PFSK-1 (cell line): ENCODE measurements at regions not wholly inside any gene's neighbourhood (a gene's known extent, or its start where the extent isn't known, plus 50 kb on each side); places are given as distances from the start of the nearest gene placed in this dataset.

Experiments
- FOXP2 ChIP-seq: optimal IDR thresholded peaks from 2 replicates; pipeline ENCODE3; 2011; ENCODE audit warnings: borderline replicate concordance, control low read depth, inconsistent platforms; ENCODE audit not compliant: insufficient read depth; ENCODE audit errors: extremely low read length, extremely low read depth
- POLR2AphosphoS5 ChIP-seq: IDR thresholded peaks from 2 replicates; pipeline ENCODE4 v1.6.1; 2012; ENCODE audit warnings: low read depth, mild to moderate bottlenecking, control low read depth, low read length, moderate library complexity
- REST ChIP-seq, 2 experiments: IDR thresholded peaks; 2 replicates each; pipeline versions ENCODE4 v1.6.1 to v1.8.0; 2011 to 2012; ENCODE audit warnings: low read depth in 2 of 2, low read length in 2 of 2, control low read depth in 1 of 2, inconsistent platforms in 1 of 2, mild to moderate bottlenecking in 1 of 2, moderate library complexity in 1 of 2; ENCODE audit not compliant: insufficient read depth in 1 of 2
- SIN3A ChIP-seq: IDR thresholded peaks from 2 replicates; pipeline ENCODE4 v1.6.1; 2012; ENCODE audit warnings: mild to moderate bottlenecking, low read length, moderate library complexity, borderline replicate concordance; ENCODE audit not compliant: insufficient read depth
- TAF1 ChIP-seq: IDR thresholded peaks from 2 replicates; pipeline ENCODE4 v1.6.1; 2012; ENCODE audit warnings: low read length, control low read depth, borderline replicate concordance; ENCODE audit not compliant: insufficient read depth

- TF ChIP-seq SIN3A, result no peak
- TF ChIP-seq POLR2AphosphoS5, result no peak
- no peak for TF ChIP-seq TAF1
- no peak for TF ChIP-seq FOXP2
- no peak for TF ChIP-seq REST (IDR thresholded peaks at IDR 0.05; ENCODE audit: insufficient read depth in 1 of 2, low read depth in 2 of 2, low read length in 2 of 2)
Measured at GRCh38 chr12:93184672-93185368, 192.9 kb upstream of the NUDT4 start.

GRCh38 chr12:93185369-93185741, 192.4 kb upstream of the NUDT4 start:
- TF ChIP-seq REST (IDR thresholded peaks at IDR 0.05; ENCODE audit: insufficient read depth in 1 of 2, low read depth in 2 of 2, low read length in 2 of 2), result no peak
- no peak for TF ChIP-seq SIN3A
- TF ChIP-seq POLR2AphosphoS5, result no peak
- TF ChIP-seq FOXP2, result no peak
- TF ChIP-seq TAF1, result no peak

GRCh38 chr12:93186131-93186530, 191.6 kb upstream of the NUDT4 start:
- no peak for TF ChIP-seq POLR2AphosphoS5
- TF ChIP-seq TAF1, result no peak
- no peak for TF ChIP-seq SIN3A
- no peak for TF ChIP-seq REST (IDR thresholded peaks at IDR 0.05; ENCODE audit: insufficient read depth in 1 of 2, low read depth in 2 of 2, low read length in 2 of 2)
- no peak for TF ChIP-seq FOXP2

- TF ChIP-seq REST (IDR thresholded peaks at IDR 0.05; ENCODE audit: insufficient read depth in 1 of 2, low read depth in 2 of 2, low read length in 2 of 2), result no peak
- no peak for TF ChIP-seq SIN3A
- TF ChIP-seq POLR2AphosphoS5, result no peak
- no peak for TF ChIP-seq TAF1
- no peak for TF ChIP-seq FOXP2
Measured at GRCh38 chr12:93186621-93187020, 191.1 kb upstream of the NUDT4 start.
